Fibroblast of mammary gland (primary cell): ENCODE measurements at regions not wholly inside any gene's neighbourhood (a gene's known extent, or its start where the extent isn't known, plus 50 kb on each side); places are given as distances from the start of the nearest gene placed in this dataset.
"Not testable (repeated sequence)": the region's sequence is repeated elsewhere in the genome, so short reads cannot be mapped to it uniquely, and the experiment has no call there.

Source experiments
- DNase-seq: peaks from one replicate; pipeline ENCODE4 v3.0.0-alpha.2; 2010; ENCODE audit warnings: low read depth
- H3K4me3 ChIP-seq: 2 replicates; pipeline ENCODE4 v1.5.1; 2011; ENCODE audit warnings: low read depth, mild to moderate bottlenecking, low read length, moderate library complexity; ENCODE audit not compliant: control insufficient read depth
- TF ChIP-seq, protein P1 (sequence below): conservative IDR thresholded peaks from 2 replicates; pipeline ENCODE4 v1.5.1; 2011; ENCODE audit warnings: low read depth, low read length, inconsistent platforms; ENCODE audit not compliant: control insufficient read depth, insufficient read depth

DNA sequence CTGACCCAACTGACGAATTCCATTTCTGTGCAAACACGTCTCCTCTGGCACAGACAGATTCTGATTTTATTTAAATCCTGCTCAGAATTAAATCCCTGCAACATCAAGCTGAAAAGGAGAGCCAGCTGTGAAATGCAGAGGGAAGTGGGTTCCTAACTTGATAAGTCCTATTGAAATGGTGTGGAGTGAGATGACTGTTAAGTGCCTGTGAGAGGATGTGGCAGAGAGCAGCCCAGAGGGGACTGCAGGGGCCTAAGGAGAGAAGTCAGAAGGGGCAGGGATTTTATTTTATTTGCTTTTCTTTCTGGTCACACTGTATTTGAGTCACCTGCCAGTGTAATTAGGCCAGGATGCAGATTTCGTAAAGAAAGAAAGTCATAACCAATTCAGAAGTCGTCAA lies 277.4 kb downstream of the NKX6-1 start:
- H3K4me3 ChIP-seq, result no peak overlapping the region
- TF ChIP-seq, protein P1, sequence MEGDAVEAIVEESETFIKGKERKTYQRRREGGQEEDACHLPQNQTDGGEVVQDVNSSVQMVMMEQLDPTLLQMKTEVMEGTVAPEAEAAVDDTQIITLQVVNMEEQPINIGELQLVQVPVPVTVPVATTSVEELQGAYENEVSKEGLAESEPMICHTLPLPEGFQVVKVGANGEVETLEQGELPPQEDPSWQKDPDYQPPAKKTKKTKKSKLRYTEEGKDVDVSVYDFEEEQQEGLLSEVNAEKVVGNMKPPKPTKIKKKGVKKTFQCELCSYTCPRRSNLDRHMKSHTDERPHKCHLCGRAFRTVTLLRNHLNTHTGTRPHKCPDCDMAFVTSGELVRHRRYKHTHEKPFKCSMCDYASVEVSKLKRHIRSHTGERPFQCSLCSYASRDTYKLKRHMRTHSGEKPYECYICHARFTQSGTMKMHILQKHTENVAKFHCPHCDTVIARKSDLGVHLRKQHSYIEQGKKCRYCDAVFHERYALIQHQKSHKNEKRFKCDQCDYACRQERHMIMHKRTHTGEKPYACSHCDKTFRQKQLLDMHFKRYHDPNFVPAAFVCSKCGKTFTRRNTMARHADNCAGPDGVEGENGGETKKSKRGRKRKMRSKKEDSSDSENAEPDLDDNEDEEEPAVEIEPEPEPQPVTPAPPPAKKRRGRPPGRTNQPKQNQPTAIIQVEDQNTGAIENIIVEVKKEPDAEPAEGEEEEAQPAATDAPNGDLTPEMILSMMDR, result no peak
- no peak for DNase-seq

GRCh38 chr4:84220990-84221389 lies 278.1 kb downstream of the NKX6-1 start:
- no peak for DNase-seq
- TF ChIP-seq, protein P1, result no peak
- H3K4me3 ChIP-seq, result no peak overlapping the region

- DNase-seq, result no peak
- TF ChIP-seq, protein P1, result no peak
- H3K4me3 ChIP-seq, result no peak overlapping the region
These were observed 279.4 kb downstream of the NKX6-1 start for GRCh38 chr4:84219656-84220055.

DNA sequence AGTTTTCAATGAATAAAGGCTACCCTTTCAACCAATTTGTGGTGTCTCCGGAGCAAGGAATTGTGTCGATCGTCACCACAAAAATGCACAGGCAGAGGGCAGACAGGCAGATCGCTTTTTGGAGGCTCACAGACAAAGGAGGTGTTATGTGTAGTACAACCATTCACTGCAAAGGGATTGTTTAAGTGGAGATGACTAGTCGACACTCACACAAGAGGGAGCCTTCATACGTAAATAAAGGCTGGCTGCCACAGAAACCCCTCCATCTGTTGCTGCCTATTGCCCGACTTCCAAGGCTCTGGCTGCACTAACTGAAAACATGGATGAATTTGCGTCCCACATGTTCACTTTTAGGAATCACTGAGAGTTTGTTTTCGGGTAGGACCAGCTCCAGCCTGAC lies 281.1 kb downstream of the NKX6-1 start:
- TF ChIP-seq, protein P1, result no peak
- no peak overlapping the region for H3K4me3 ChIP-seq
- DNase-seq, result no peak

GRCh38 chr4:84215217-84215616 lies 283.9 kb downstream of the NKX6-1 start:
- TF ChIP-seq, protein P1, result no peak
- DNase-seq, result peak; percentile 19
- H3K4me3 ChIP-seq, result no peak overlapping the region

DNA sequence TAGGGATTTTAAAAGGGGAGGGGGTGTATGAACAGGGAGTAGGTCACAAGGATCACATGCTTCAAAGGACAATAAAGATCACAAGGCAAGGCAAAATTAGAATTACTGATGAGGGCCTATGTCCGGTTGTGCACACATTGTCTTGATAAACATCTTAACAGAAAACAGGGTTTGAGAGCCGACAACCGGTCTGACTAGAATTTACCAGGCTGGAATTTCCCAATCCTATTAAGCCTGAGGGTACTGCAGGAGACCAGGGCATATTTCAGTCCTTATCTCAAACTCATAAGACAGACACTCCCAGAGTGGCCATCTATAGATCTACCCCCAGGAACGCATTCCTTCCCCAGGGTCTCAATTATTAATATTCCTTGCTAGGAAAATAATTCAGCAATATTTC lies 292.9 kb downstream of the NKX6-1 start:
- DNase-seq, result not testable (repeated sequence)

GRCh38 chr4:84189144-84189543 lies 309.9 kb downstream of the NKX6-1 start:
- H3K4me3 ChIP-seq, result no peak overlapping the region
- DNase-seq, result no peak
- TF ChIP-seq, protein P1, result no peak

More for the DNA sequence above, 292.9 kb downstream of the NKX6-1 start:
- H3K4me3 ChIP-seq, result not testable (repeated sequence)
